Keratinocyte (primary cell): ENCODE measurements at regions not wholly inside any gene's neighbourhood (a gene's known extent, or its start where the extent isn't known, plus 50 kb on each side); places are given as distances from the start of the nearest gene placed in this dataset.
"Not testable (repeated sequence)": the region's sequence is repeated elsewhere in the genome, so short reads cannot be mapped to it uniquely, and the experiment has no call there.

Experiments
- DNase-seq: peaks from one replicate; pipeline ENCODE4 v3.0.0-alpha.2; 2011; ENCODE audit warnings: low read depth, missing footprints, low spot score
- FAIRE-seq: peaks from 2 replicates; lab custom pipeline; 2011; peaks lifted over from hg19 to GRCh38; lab: Jason Lieb, UNC
- H2AFZ ChIP-seq: 2 replicates; pipeline ENCODE4 v1.6.0; 2012; ENCODE audit warnings: low read length, control low read depth, inconsistent platforms; ENCODE audit not compliant: control insufficient read depth
- H3K27ac ChIP-seq: 2 replicates; pipeline ENCODE4 v1.5.1; 2011; ENCODE audit warnings: low read length; ENCODE audit not compliant: control insufficient read depth, insufficient read depth
- H3K27me3 ChIP-seq: 3 replicates; pipeline ENCODE4 v1.6.0; 2011; ENCODE audit warnings: low read length; ENCODE audit not compliant: control insufficient read depth, insufficient read depth; ENCODE audit errors: extremely low read depth
- H3K36me3 ChIP-seq, 2 experiments: 2 replicates in 1 of 2; 3 replicates in 1 of 2; pipeline ENCODE4 v1.5.1; 2011; ENCODE audit warnings: low read length in 2 of 2, mild to moderate bottlenecking in 1 of 2; ENCODE audit not compliant: control insufficient read depth in 2 of 2, insufficient read depth in 2 of 2; ENCODE audit errors: extremely low read depth in 1 of 2
- H3K4me1 ChIP-seq: 3 replicates; pipeline ENCODE4 v1.5.1; 2011; ENCODE audit warnings: low read length; ENCODE audit not compliant: control insufficient read depth, insufficient read depth; ENCODE audit errors: extremely low read depth
- H3K4me2 ChIP-seq: 3 replicates; pipeline ENCODE4 v1.6.0; 2011; ENCODE audit warnings: low read depth, low read length; ENCODE audit not compliant: control insufficient read depth, insufficient read depth; ENCODE audit errors: extremely low read depth
- H3K4me3 ChIP-seq, 3 experiments: fragments of 200-600 bp in 1 of 3; sonication (generic) in 1 of 3; 2 replicates in 2 of 3; 3 replicates in 1 of 3; pipeline ENCODE4 v1.5.1; 2011 to 2016; ENCODE audit warnings: low read length in 3 of 3, mild to moderate bottlenecking in 3 of 3, control low read depth in 2 of 3, inconsistent platforms in 1 of 3, low read depth in 1 of 3, mixed read lengths in 1 of 3, mixed run types in 1 of 3, moderate library complexity in 1 of 3; ENCODE audit not compliant: control insufficient read depth in 2 of 3, insufficient read depth in 2 of 3; ENCODE audit errors: extremely low read depth in 1 of 3
- H3K79me2 ChIP-seq: 2 replicates; pipeline ENCODE4 v1.6.0; 2012; ENCODE audit warnings: low read length; ENCODE audit not compliant: control insufficient read depth, insufficient read depth
- H3K9ac ChIP-seq: 3 replicates; pipeline ENCODE4 v1.6.0; 2011; ENCODE audit warnings: low read length; ENCODE audit not compliant: control insufficient read depth, insufficient read depth; ENCODE audit errors: extremely low read depth
- H3K9me1 ChIP-seq: 3 replicates; pipeline ENCODE4 v1.6.0; 2011; ENCODE audit warnings: low read length; ENCODE audit not compliant: control insufficient read depth, insufficient read depth; ENCODE audit errors: extremely low read depth
- H3K9me3 ChIP-seq: 2 replicates; pipeline ENCODE4 v1.5.1; 2012; ENCODE audit warnings: low read depth, low read length; ENCODE audit not compliant: control insufficient read depth
- H4K20me1 ChIP-seq: 3 replicates; pipeline ENCODE4 v1.6.0; 2011; ENCODE audit warnings: low read length; ENCODE audit not compliant: control insufficient read depth, insufficient read depth; ENCODE audit errors: extremely low read depth
- dilution Hi-C: fragments of 300-500 bp; cut with MboI; formaldehyde crosslinking; loops from one replicate; pipeline ENCODE4 v1.7.0; 2020; ENCODE audit warnings: low sequenced_read_pairs; ENCODE audit not compliant: extremely low pct_ligation_motif_present

- dilution Hi-C loops, H3K4me2 ChIP-seq: not testable (repeated sequence)
Observed at GRCh38 chr15:20278376-20278775, 263.2 kb downstream of the GOLGA6L6 start.

GRCh38 chr15:20277451-20277850, 264.1 kb downstream of the GOLGA6L6 start:
- H3K36me3 ChIP-seq, H3K27ac ChIP-seq, H3K9me1 ChIP-seq, H3K4me2 ChIP-seq, H2AFZ ChIP-seq, H4K20me1 ChIP-seq, H3K9ac ChIP-seq, H3K79me2 ChIP-seq, H3K27me3 ChIP-seq, H3K4me3 ChIP-seq, FAIRE-seq, H3K4me1 ChIP-seq, dilution Hi-C loops, DNase-seq: not testable (repeated sequence)
- H3K9me3 ChIP-seq = peaks cover 58% of the 10 kb centered on the region

More at GRCh38 chr15:20278376-20278775, 263.2 kb downstream of the GOLGA6L6 start:
- not testable (repeated sequence) for H3K4me1 ChIP-seq, H3K9ac ChIP-seq, H4K20me1 ChIP-seq, H3K27me3 ChIP-seq, DNase-seq, H3K79me2 ChIP-seq, H3K27ac ChIP-seq, H2AFZ ChIP-seq, H3K36me3 ChIP-seq, FAIRE-seq, H3K9me1 ChIP-seq, H3K4me3 ChIP-seq
- H3K9me3 ChIP-seq = peaks cover 55% of the 10 kb centered on the region

GRCh38 chr15:20276312-20277114, 265.1 kb downstream of the GOLGA6L6 start:
- H3K79me2 ChIP-seq, H3K27ac ChIP-seq, H3K36me3 ChIP-seq, H3K9ac ChIP-seq, H3K27me3 ChIP-seq, H3K9me1 ChIP-seq, H3K4me2 ChIP-seq, H3K4me3 ChIP-seq, dilution Hi-C loops, H2AFZ ChIP-seq, DNase-seq, FAIRE-seq, H3K4me1 ChIP-seq, H4K20me1 ChIP-seq: not testable (repeated sequence)
- H3K9me3 ChIP-seq = peaks cover 57% of the 10 kb centered on the region

GRCh38 chr15:20275373-20275967, 266.1 kb downstream of the GOLGA6L6 start:
- H3K4me2 ChIP-seq, FAIRE-seq, H3K4me1 ChIP-seq, H3K27me3 ChIP-seq, H3K9ac ChIP-seq, H3K4me3 ChIP-seq, H3K79me2 ChIP-seq, DNase-seq, H4K20me1 ChIP-seq, dilution Hi-C loops, H2AFZ ChIP-seq, H3K27ac ChIP-seq, H3K9me1 ChIP-seq, H3K36me3 ChIP-seq: not testable (repeated sequence)
- peaks cover 52% of the 10 kb centered on the region for H3K9me3 ChIP-seq
